Natural killer cell (primary cell): ENCODE measurements at regions not wholly inside any gene's neighbourhood (a gene's known extent, or its start where the extent isn't known, plus 50 kb on each side); places are given as distances from the start of the nearest gene placed in this dataset.

Experiments used
- ATAC-seq, 3 donors: fragments of 150-1000 bp in 2 of 3; fragments of 200-7000 bp in 1 of 3; cut with Tn5 transposase; 1 replicate in 1 of 3; 2 replicates in 2 of 3; pipeline ENCODE4 v1.10.0; 2021; ENCODE audit warnings: mild to moderate bottlenecking in 2 of 3, moderate library complexity in 2 of 3
- DNase-seq, 2 donors: peaks; one replicate each; pipeline versions ENCODE4 v3.0.0 to v3.0.0-alpha.2; 2013 to 2021; ENCODE audit warnings: mixed read lengths in 1 of 2
- H3K27ac ChIP-seq: one replicate; pipeline ENCODE4 v1.5.1; 2013; ENCODE audit warnings: mild to moderate bottlenecking, low read length
- H3K27me3 ChIP-seq: one replicate; pipeline ENCODE4 v1.6.1; 2013; ENCODE audit warnings: low read length; ENCODE audit not compliant: control insufficient read depth, insufficient read depth
- H3K36me3 ChIP-seq: one replicate; pipeline ENCODE4 v1.6.1; 2013; ENCODE audit warnings: low read length; ENCODE audit not compliant: control insufficient read depth, insufficient read depth
- H3K4me1 ChIP-seq: one replicate; pipeline ENCODE4 v1.6.1; 2013; ENCODE audit warnings: low read length; ENCODE audit not compliant: control insufficient read depth, insufficient read depth
- H3K4me3 ChIP-seq: one replicate; pipeline ENCODE4 v1.5.1; 2013; ENCODE audit warnings: low read length
- H3K9me3 ChIP-seq: one replicate; pipeline ENCODE4 v1.6.1; 2013; ENCODE audit warnings: low read length; ENCODE audit not compliant: control insufficient read depth, insufficient read depth
- H3K27ac Mint-ChIP-seq, 2 donors: one replicate each; pipeline ENCODE4 v1.8.0; 2022; ENCODE audit warnings: mild to moderate bottlenecking in 2 of 2, mixed read lengths in 2 of 2, moderate library complexity in 1 of 2
- H3K27me3 Mint-ChIP-seq, 2 donors: one replicate each; pipeline ENCODE4 v1.8.0; 2022; ENCODE audit warnings: low read depth in 2 of 2, mixed read lengths in 2 of 2
- H3K36me3 Mint-ChIP-seq: one replicate; pipeline ENCODE4 v1.8.0; 2022; ENCODE audit warnings: mixed read lengths
- H3K4me1 Mint-ChIP-seq, 2 donors: one replicate each; pipeline ENCODE4 v1.8.0; 2022; ENCODE audit warnings: mixed read lengths in 2 of 2
- H3K4me3 Mint-ChIP-seq: one replicate; pipeline ENCODE4 v1.8.0; 2022; ENCODE audit warnings: mild to moderate bottlenecking, moderate library complexity, mixed read lengths
- H3K9me3 Mint-ChIP-seq, 2 donors: one replicate each; pipeline ENCODE4 v1.8.0; 2022; ENCODE audit warnings: mixed read lengths in 2 of 2
- CTCF ChIP-seq: fragments of 200-600 bp; IDR thresholded peaks from one replicate; pipeline ENCODE4 v1.8.0; 2022; ENCODE audit warnings: antibody characterized with exemption
- WGBS: methylation state at CpG from one replicate; pipeline ENCODE4 v1.1.7; 2013; ENCODE audit warnings: missing lambda C conversion rate; ENCODE audit not compliant: insufficient coverage; 5-methylcytosine and 5-hydroxymethylcytosine counted together
- intact Hi-C: fragments of 100-400 bp; cut with micrococcal nuclease; formaldehyde crosslinking; loops from one replicate; pipeline ENCODE4 v1.14.2; 2022

- H3K4me1 Mint-ChIP-seq = peaks cover 0 to 6% of the 10 kb centered on the region in 2 donors
- no peaks in the 10 kb centered on the region for H3K9me3 Mint-ChIP-seq
- 82% methylated on average over 3 of the region's 3 CpGs for WGBS
- DNase-seq = no peak
- intact Hi-C loops = no loop called here
- H3K36me3 Mint-ChIP-seq = no peaks in the 10 kb centered on the region
- Histone ChIP-seq H3K27me3 (peaks cover 2% of the 10 kb centered on the region), H3K4me3 (no peak overlapping the region), H3K36me3 (no peaks in the 10 kb centered on the region), H3K4me1 (no peaks in the 10 kb centered on the region), H3K27ac (no peak overlapping the region), H3K9me3 (no peaks in the 10 kb centered on the region)
- H3K4me3 Mint-ChIP-seq = no peak overlapping the region
- no peak for TF ChIP-seq CTCF
- H3K27me3 Mint-ChIP-seq = peaks cover 10 to 11% of the 10 kb centered on the region in 2 donors
- no peak for ATAC-seq
- H3K27ac Mint-ChIP-seq = no peak overlapping the region
Measured at GRCh38 chr14:34223373-34224148, 238.5 kb downstream of the SPTSSA start.

GRCh38 chr14:34222867-34223266 is 239.2 kb downstream of the SPTSSA start:
- H3K36me3 Mint-ChIP-seq = no peaks in the 10 kb centered on the region
- Histone ChIP-seq H3K27ac (no peak overlapping the region), H3K9me3 (no peaks in the 10 kb centered on the region), H3K4me1 (no peaks in the 10 kb centered on the region), H3K27me3 (peaks cover 1% of the 10 kb centered on the region), H3K4me3 (no peak overlapping the region), H3K36me3 (no peaks in the 10 kb centered on the region)
- 88% methylated on average over 6 of the region's 6 CpGs for WGBS
- H3K4me3 Mint-ChIP-seq = no peak overlapping the region
- no peak for DNase-seq
- ATAC-seq = no peak
- H3K4me1 Mint-ChIP-seq = peaks cover 0 to 2% of the 10 kb centered on the region in 2 donors
- intact Hi-C loops = no loop called here
- no peak for TF ChIP-seq CTCF
- H3K27me3 Mint-ChIP-seq = peaks cover 4 to 8% of the 10 kb centered on the region in 2 donors
- no peak overlapping the region for H3K27ac Mint-ChIP-seq
- no peaks in the 10 kb centered on the region for H3K9me3 Mint-ChIP-seq

- intact Hi-C loops = no loop called here
- no peaks in the 10 kb centered on the region for H3K9me3 ChIP-seq
- TF ChIP-seq CTCF = no peak
Measured at GRCh38 chr14:34222122-34222521, 239.9 kb downstream of the SPTSSA start.

GRCh38 chr14:34220921-34221320 is 241.1 kb downstream of the SPTSSA start:
- intact Hi-C loops = no loop called here
- Histone ChIP-seq H3K27me3 (no peaks in the 10 kb centered on the region), H3K27ac (no peak overlapping the region), H3K4me1 (no peaks in the 10 kb centered on the region), H3K9me3 (no peaks in the 10 kb centered on the region), H3K4me3 (no peak overlapping the region), H3K36me3 (no peaks in the 10 kb centered on the region)
- Mint-ChIP-seq H3K36me3 (no peaks in the 10 kb centered on the region), H3K4me1 (no peaks in the 10 kb centered on the region), H3K27ac (no peak overlapping the region), H3K27me3 (peaks cover 0 to 6% of the 10 kb centered on the region in 2 donors), H3K4me3 (no peak overlapping the region), H3K9me3 (no peaks in the 10 kb centered on the region)
- ATAC-seq (no peak), DNase-seq (peak in 1 of 2 donors; percentile 14)
- 29% methylated on average over 7 of the region's 7 CpGs for WGBS
- no peak for TF ChIP-seq CTCF

More at GRCh38 chr14:34222122-34222521, 239.9 kb downstream of the SPTSSA start:
- H3K27me3 Mint-ChIP-seq = peaks cover 0 to 6% of the 10 kb centered on the region in 2 donors
- Histone ChIP-seq H3K4me1 (no peaks in the 10 kb centered on the region), H3K27ac (no peak overlapping the region), H3K27me3 (no peaks in the 10 kb centered on the region), H3K36me3 (no peaks in the 10 kb centered on the region), H3K4me3 (no peak overlapping the region)
- WGBS = 100% methylated on average over 3 of the region's 3 CpGs
- H3K9me3 Mint-ChIP-seq = no peaks in the 10 kb centered on the region
- ATAC-seq (no peak), DNase-seq (no peak)
- H3K4me1 Mint-ChIP-seq = no peaks in the 10 kb centered on the region
- H3K27ac Mint-ChIP-seq = no peak overlapping the region
- H3K36me3 Mint-ChIP-seq = no peaks in the 10 kb centered on the region
- H3K4me3 Mint-ChIP-seq = no peak overlapping the region
